PFSK-1 (cell line): ENCODE measurements at regions not wholly inside any gene's neighbourhood (a gene's known extent, or its start where the extent isn't known, plus 50 kb on each side); places are given as distances from the start of the nearest gene placed in this dataset.

Experiments
- FOXP2 ChIP-seq: optimal IDR thresholded peaks from 2 replicates; pipeline ENCODE3; 2011; ENCODE audit warnings: borderline replicate concordance, control low read depth, inconsistent platforms; ENCODE audit not compliant: insufficient read depth; ENCODE audit errors: extremely low read length, extremely low read depth
- POLR2AphosphoS5 ChIP-seq: IDR thresholded peaks from 2 replicates; pipeline ENCODE4 v1.6.1; 2012; ENCODE audit warnings: low read depth, mild to moderate bottlenecking, control low read depth, low read length, moderate library complexity
- SIN3A ChIP-seq: IDR thresholded peaks from 2 replicates; pipeline ENCODE4 v1.6.1; 2012; ENCODE audit warnings: mild to moderate bottlenecking, low read length, moderate library complexity, borderline replicate concordance; ENCODE audit not compliant: insufficient read depth
- TAF1 ChIP-seq: IDR thresholded peaks from 2 replicates; pipeline ENCODE4 v1.6.1; 2012; ENCODE audit warnings: low read length, control low read depth, borderline replicate concordance; ENCODE audit not compliant: insufficient read depth
- TF ChIP-seq, protein P1 (sequence below), 2 experiments: IDR thresholded peaks; 2 replicates each; pipeline versions ENCODE4 v1.6.1 to v1.8.0; 2011 to 2012; ENCODE audit warnings: low read depth in 2 of 2, low read length in 2 of 2, control low read depth in 1 of 2, inconsistent platforms in 1 of 2, mild to moderate bottlenecking in 1 of 2, moderate library complexity in 1 of 2; ENCODE audit not compliant: insufficient read depth in 1 of 2

GRCh38 chr6:44531442-44532015 is 144.0 kb downstream of the CDC5L start:
- TF ChIP-seq FOXP2 = no peak
- no peak for TF ChIP-seq SIN3A
- no peak for TF ChIP-seq TAF1
- TF ChIP-seq, protein P1, sequence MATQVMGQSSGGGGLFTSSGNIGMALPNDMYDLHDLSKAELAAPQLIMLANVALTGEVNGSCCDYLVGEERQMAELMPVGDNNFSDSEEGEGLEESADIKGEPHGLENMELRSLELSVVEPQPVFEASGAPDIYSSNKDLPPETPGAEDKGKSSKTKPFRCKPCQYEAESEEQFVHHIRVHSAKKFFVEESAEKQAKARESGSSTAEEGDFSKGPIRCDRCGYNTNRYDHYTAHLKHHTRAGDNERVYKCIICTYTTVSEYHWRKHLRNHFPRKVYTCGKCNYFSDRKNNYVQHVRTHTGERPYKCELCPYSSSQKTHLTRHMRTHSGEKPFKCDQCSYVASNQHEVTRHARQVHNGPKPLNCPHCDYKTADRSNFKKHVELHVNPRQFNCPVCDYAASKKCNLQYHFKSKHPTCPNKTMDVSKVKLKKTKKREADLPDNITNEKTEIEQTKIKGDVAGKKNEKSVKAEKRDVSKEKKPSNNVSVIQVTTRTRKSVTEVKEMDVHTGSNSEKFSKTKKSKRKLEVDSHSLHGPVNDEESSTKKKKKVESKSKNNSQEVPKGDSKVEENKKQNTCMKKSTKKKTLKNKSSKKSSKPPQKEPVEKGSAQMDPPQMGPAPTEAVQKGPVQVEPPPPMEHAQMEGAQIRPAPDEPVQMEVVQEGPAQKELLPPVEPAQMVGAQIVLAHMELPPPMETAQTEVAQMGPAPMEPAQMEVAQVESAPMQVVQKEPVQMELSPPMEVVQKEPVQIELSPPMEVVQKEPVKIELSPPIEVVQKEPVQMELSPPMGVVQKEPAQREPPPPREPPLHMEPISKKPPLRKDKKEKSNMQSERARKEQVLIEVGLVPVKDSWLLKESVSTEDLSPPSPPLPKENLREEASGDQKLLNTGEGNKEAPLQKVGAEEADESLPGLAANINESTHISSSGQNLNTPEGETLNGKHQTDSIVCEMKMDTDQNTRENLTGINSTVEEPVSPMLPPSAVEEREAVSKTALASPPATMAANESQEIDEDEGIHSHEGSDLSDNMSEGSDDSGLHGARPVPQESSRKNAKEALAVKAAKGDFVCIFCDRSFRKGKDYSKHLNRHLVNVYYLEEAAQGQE (IDR thresholded peaks at IDR 0.05; ENCODE audit: insufficient read depth in 1 of 2, low read depth in 2 of 2, low read length in 2 of 2) = no peak
- TF ChIP-seq POLR2AphosphoS5 = no peak

DNA sequence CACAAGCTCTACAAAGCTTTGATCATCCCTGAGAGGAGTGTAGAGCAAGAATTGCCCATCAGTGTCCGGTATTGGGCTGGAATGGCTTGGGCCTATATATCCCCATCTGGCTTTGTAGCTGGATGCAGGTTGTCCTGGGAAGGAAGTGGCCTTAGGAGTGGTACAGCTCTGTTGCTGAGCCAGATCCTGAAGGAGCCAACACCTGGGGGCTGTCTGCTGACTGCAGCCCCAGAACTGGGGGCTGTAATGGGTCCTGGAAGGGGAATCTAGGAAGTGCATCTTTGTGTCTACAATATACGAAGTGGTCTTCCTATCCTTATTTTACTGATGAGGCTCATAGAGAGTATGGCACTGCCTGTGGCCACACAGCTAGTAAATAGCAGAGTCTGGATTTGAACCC is 145.9 kb downstream of the CDC5L start:
- TF ChIP-seq FOXP2 = no peak
- no peak for TF ChIP-seq SIN3A
- TF ChIP-seq TAF1 = no peak
- TF ChIP-seq, protein P1 (IDR thresholded peaks at IDR 0.05; ENCODE audit: insufficient read depth in 1 of 2, low read depth in 2 of 2, low read length in 2 of 2) = no peak
- no peak for TF ChIP-seq POLR2AphosphoS5

DNA sequence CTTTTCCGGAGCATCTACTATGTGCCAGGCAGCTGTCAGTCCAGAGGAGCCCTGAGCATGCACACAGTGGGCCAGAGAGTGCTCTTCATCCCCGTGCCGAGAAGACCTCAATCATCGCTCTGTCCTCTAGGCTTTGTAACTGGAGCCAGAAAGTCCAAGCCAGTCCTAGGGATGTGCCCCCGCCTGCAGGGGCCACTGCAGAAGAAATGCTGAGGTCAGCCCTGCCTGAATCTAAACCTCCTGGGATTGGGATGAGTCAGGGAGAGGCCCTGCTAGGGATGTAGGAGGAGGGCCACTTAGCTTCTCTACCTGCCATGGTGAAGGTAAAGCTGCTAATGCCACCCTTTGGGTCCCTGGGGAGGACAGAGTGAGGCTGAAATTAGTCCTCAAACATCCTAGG is 146.8 kb downstream of the CDC5L start:
- TF ChIP-seq FOXP2 (no peak), SIN3A (no peak), TAF1 (no peak), POLR2AphosphoS5 (no peak)
- TF ChIP-seq, protein P1 (IDR thresholded peaks at IDR 0.05; ENCODE audit: insufficient read depth in 1 of 2, low read depth in 2 of 2, low read length in 2 of 2) = no peak

- TF ChIP-seq SIN3A = no peak
- no peak for TF ChIP-seq POLR2AphosphoS5
- no peak for TF ChIP-seq TAF1
- TF ChIP-seq FOXP2 = no peak
- TF ChIP-seq, protein P1 (IDR thresholded peaks at IDR 0.05; ENCODE audit: insufficient read depth in 1 of 2, low read depth in 2 of 2, low read length in 2 of 2) = no peak
These were observed 147.9 kb downstream of the CDC5L start for GRCh38 chr6:44535446-44535845.

GRCh38 chr6:44535967-44536366 is 148.5 kb downstream of the CDC5L start:
- TF ChIP-seq, protein P1 (IDR thresholded peaks at IDR 0.05; ENCODE audit: insufficient read depth in 1 of 2, low read depth in 2 of 2, low read length in 2 of 2) = no peak
